GM23338 (cell line): ENCODE measurements at regions not wholly inside any gene's neighbourhood (a gene's known extent, or its start where the extent isn't known, plus 50 kb on each side); places are given as distances from the start of the nearest gene placed in this dataset.

Experiments
- ATAC-seq: fragments of 200-7000 bp; cut with Tn5 transposase; 3 replicates; pipeline ENCODE4 v1.9.1; 2020
- DNase-seq: peaks from one replicate; pipeline ENCODE4 v3.0.0-alpha.2; 2015; ENCODE audit warnings: low spot score
- H2AFZ ChIP-seq: fragments of 200-600 bp; sonication (generic); 2 replicates; pipeline ENCODE4 v1.8.0; 2016; ENCODE audit warnings: antibody characterized with exemption, mild to moderate bottlenecking, moderate library complexity
- H3F3A ChIP-seq: fragments of 200-600 bp; sonication (generic); replicated peaks from 2 replicates; pipeline ENCODE4 v1.8.0; 2017; ENCODE audit warnings: antibody characterized with exemption, mixed run types, low read depth
- H3K27ac ChIP-seq: fragments of 200-600 bp; sonication (generic); 2 replicates; pipeline ENCODE4 v1.6.1; 2016; ENCODE audit warnings: low read depth
- H3K27me3 ChIP-seq: fragments of 200-600 bp; sonication (generic); 2 replicates; pipeline ENCODE4 v1.8.0; 2016; ENCODE audit warnings: mild to moderate bottlenecking, mixed run types, moderate library complexity; ENCODE audit not compliant: insufficient read depth
- H3K36me3 ChIP-seq: fragments of 200-600 bp; sonication (generic); 2 replicates; pipeline ENCODE4 v1.8.0; 2016; ENCODE audit warnings: mild to moderate bottlenecking; ENCODE audit not compliant: insufficient read depth
- H3K4me1 ChIP-seq: fragments of 200-600 bp; sonication (generic); 2 replicates; pipeline ENCODE4 v1.8.0; 2016; ENCODE audit warnings: mild to moderate bottlenecking, moderate library complexity; ENCODE audit not compliant: insufficient read depth
- H3K4me2 ChIP-seq: fragments of 200-600 bp; sonication (generic); 2 replicates; pipeline ENCODE4 v1.7.1; 2017; ENCODE audit warnings: mixed run types
- H3K4me3 ChIP-seq: fragments of 200-600 bp; sonication (generic); 2 replicates; pipeline ENCODE4 v1.6.1; 2016; ENCODE audit warnings: mixed run types
- H3K79me2 ChIP-seq: fragments of 200-600 bp; sonication (generic); replicated peaks from 2 replicates; pipeline ENCODE4 v1.8.0; 2017; ENCODE audit warnings: mild to moderate bottlenecking; ENCODE audit not compliant: insufficient read depth
- H3K9me2 ChIP-seq: fragments of 200-600 bp; sonication (generic); 2 replicates; pipeline ENCODE4 v1.8.0; 2017; ENCODE audit not compliant: insufficient read depth
- H4K20me1 ChIP-seq: fragments of 200-600 bp; sonication (generic); replicated peaks from 2 replicates; pipeline ENCODE4 v1.8.0; 2017; ENCODE audit warnings: mild to moderate bottlenecking; ENCODE audit not compliant: insufficient read depth
- H3K27ac Mint-ChIP-seq: 2 replicates; pipeline ENCODE4 v1.8.0; 2020; ENCODE audit warnings: inconsistent platforms, mild to moderate bottlenecking, moderate library complexity, mixed read lengths
- H3K27me3 Mint-ChIP-seq: 3 replicates; pipeline ENCODE4 v1.8.0; 2022; ENCODE audit warnings: low read depth, mild to moderate bottlenecking, moderate library complexity, mixed read lengths, inconsistent platforms; ENCODE audit not compliant: insufficient read depth, poor library complexity
- H3K36me3 Mint-ChIP-seq: 3 replicates; pipeline ENCODE4 v1.8.0; 2021; ENCODE audit warnings: low read depth, mild to moderate bottlenecking, inconsistent platforms, moderate library complexity, mixed read lengths
- H3K4me1 Mint-ChIP-seq: 3 replicates; pipeline ENCODE4 v1.8.0; 2020; ENCODE audit warnings: mild to moderate bottlenecking, inconsistent platforms, mixed read lengths
- H3K4me3 Mint-ChIP-seq: 3 replicates; pipeline ENCODE4 v1.8.0; 2021; ENCODE audit warnings: moderate library complexity, mild to moderate bottlenecking, inconsistent platforms, mixed read lengths
- H3K9me3 Mint-ChIP-seq: 3 replicates; pipeline ENCODE4 v1.8.0; 2020; ENCODE audit warnings: moderate library complexity, mild to moderate bottlenecking, inconsistent platforms, mixed read lengths
- CREB1 ChIP-seq: fragments of 250-450 bp; sonication (Bioruptor Pico); IDR thresholded peaks from 2 replicates; pipeline ENCODE4 v1.5.0; 2020; ENCODE audit warnings: low read depth, mild to moderate bottlenecking, moderate library complexity
- CTCF ChIP-seq, 2 experiments: fragments of 200-600 bp in 1 of 2; sonication (generic) in 1 of 2; conservative IDR thresholded peaks; 2 replicates each; pipeline versions ENCODE4 v1.5.1 to v1.6.1; 2016 to 2017; ENCODE audit warnings: antibody characterized with exemption in 2 of 2, low read depth in 2 of 2, mild to moderate bottlenecking in 2 of 2, moderate library complexity in 1 of 2
- ETS1 ChIP-seq: IDR thresholded peaks from 2 replicates; pipeline ENCODE4 v1.6.1; 2016; ENCODE audit warnings: antibody characterized with exemption
- EZH2 ChIP-seq: fragments of 200-600 bp; sonication (generic); IDR thresholded peaks from one replicate; pipeline ENCODE4 v1.8.0; 2017; ENCODE audit warnings: antibody characterized with exemption, mild to moderate bottlenecking, low read depth; ENCODE audit not compliant: unreplicated experiment
- EZH2phosphoT487 ChIP-seq: fragments of 200-600 bp; sonication (generic); IDR thresholded peaks from one replicate; pipeline ENCODE4 v1.8.1; 2018; ENCODE audit warnings: antibody characterized with exemption; ENCODE audit not compliant: unreplicated experiment
- JUNB ChIP-seq: IDR thresholded peaks from one replicate; pipeline ENCODE4 v1.6.1; 2016; ENCODE audit warnings: antibody characterized with exemption; ENCODE audit not compliant: unreplicated experiment
- NANOG ChIP-seq: IDR thresholded peaks from 2 replicates; pipeline ENCODE4 v1.6.1; 2016; ENCODE audit warnings: antibody characterized with exemption, borderline replicate concordance
- POLR2AphosphoS5 ChIP-seq: IDR thresholded peaks from 2 replicates; pipeline ENCODE4 v1.6.1; 2016; ENCODE audit warnings: antibody characterized with exemption, low read depth
- REST ChIP-seq: IDR thresholded peaks from one replicate; pipeline ENCODE4 v1.6.1; 2018; ENCODE audit warnings: antibody characterized with exemption; ENCODE audit not compliant: unreplicated experiment
- STAT1 ChIP-seq: IDR thresholded peaks from one replicate; pipeline ENCODE4 v1.6.1; 2016; ENCODE audit warnings: antibody characterized with exemption; ENCODE audit not compliant: unreplicated experiment
- ZNF114 ChIP-seq: fragments of 250-450 bp; sonication (Bioruptor Pico); IDR thresholded peaks from 2 replicates; pipeline ENCODE4 v1.5.0; 2020; ENCODE audit warnings: mild to moderate bottlenecking, moderate library complexity
- ZNF331 ChIP-seq: fragments of 250-450 bp; sonication (Bioruptor Pico); IDR thresholded peaks from 2 replicates; pipeline ENCODE4 v1.5.0; 2020; ENCODE audit warnings: low read depth, mild to moderate bottlenecking, moderate library complexity
- ZNF462 ChIP-seq: fragments of 250-450 bp; sonication (Bioruptor Pico); IDR thresholded peaks from 2 replicates; pipeline ENCODE4 v1.5.0; 2020; ENCODE audit warnings: mild to moderate bottlenecking, moderate library complexity

GRCh38 chr2:35246702-35247101 is 1108.9 kb upstream of the CRIM1 start:
- no peaks in the 10 kb centered on the region for H3K79me2 ChIP-seq
- H3K4me3 ChIP-seq: no peak overlapping the region
- H3K36me3 Mint-ChIP-seq: peaks cover 7% of the 10 kb centered on the region
- no peak for TF ChIP-seq ETS1
- TF ChIP-seq POLR2AphosphoS5: no peak
- TF ChIP-seq CREB1 (CRISPR knock-in tag): no peak
- TF ChIP-seq EZH2: no peak
- no peak for TF ChIP-seq ZNF331 (CRISPR knock-in tag)
- TF ChIP-seq EZH2phosphoT487: no peak
- no peak for TF ChIP-seq STAT1
- TF ChIP-seq NANOG: no peak
- no peak for TF ChIP-seq ZNF462 (CRISPR knock-in tag)
- no peak for TF ChIP-seq JUNB
- no peak for TF ChIP-seq ZNF114 (CRISPR knock-in tag)
- no peak for TF ChIP-seq REST
- TF ChIP-seq CTCF (conservative IDR thresholded peaks at IDR 0.05; ENCODE audit: low read depth in 2 of 2): no peak
- H3K27me3 Mint-ChIP-seq: no peaks in the 10 kb centered on the region
- no peak overlapping the region for H2AFZ ChIP-seq
- H3K27me3 ChIP-seq: no peaks in the 10 kb centered on the region
- H3K4me3 Mint-ChIP-seq: no peak overlapping the region
- H4K20me1 ChIP-seq: no peaks in the 10 kb centered on the region
- no peak overlapping the region for H3K27ac Mint-ChIP-seq
- no peak for DNase-seq
- 0 out of 2 replicates have a peak, but pooled peaks cover 9% of the 10 kb centered on the region for H3K9me2 ChIP-seq
- H3K4me2 ChIP-seq: no peak overlapping the region
- H3K4me1 ChIP-seq: no peaks in the 10 kb centered on the region
- no peaks in the 10 kb centered on the region for H3K36me3 ChIP-seq
- H3K27ac ChIP-seq: no peak overlapping the region
- no peak for ATAC-seq
- H3K9me3 Mint-ChIP-seq: peaks cover 13% of the 10 kb centered on the region; the same call in 2 of the 3 replicates
- H3F3A ChIP-seq: no peaks in the 10 kb centered on the region
- H3K4me1 Mint-ChIP-seq: no peaks in the 10 kb centered on the region
